HCT116 (cell line): ENCODE measurements at regions not wholly inside any gene's neighbourhood (a gene's known extent, or its start where the extent isn't known, plus 50 kb on each side); places are given as distances from the start of the nearest gene placed in this dataset.

ENCODE experiments used
- ATAC-seq: fragments of 200-7000 bp; cut with Tn5 transposase; 2 replicates; pipeline ENCODE4 v1.9.1; 2020; ENCODE audit warnings: mild to moderate bottlenecking, moderate library complexity
- BruUV-seq: library from RNA; stranded (reverse); fragments of 400-500 nt; replicated peaks from 2 replicates; lab custom pipeline; 2021; lab: Mats Ljungman, UMichigan
- CTCF ChIA-PET: fragments of 300-600 bp; sonication (Branson Sonifier 250); formaldehyde crosslinking; loops from one replicate; lab custom pipeline; 2021; ENCODE audit warnings: antibody characterized with exemption; lab: Charles Lee
- POLR2A ChIA-PET: fragments of 300-600, 350-600 bp; sonication (Branson Sonifier 250); formaldehyde crosslinking; loops from one replicate; lab custom pipeline; 2021; ENCODE audit warnings: antibody characterized with exemption; lab: Charles Lee
- RAD21 ChIA-PET, 2 experiments: fragments of 300-600 bp; sonication (Branson Sonifier 250); formaldehyde crosslinking; loops; one replicate each; lab custom pipeline; 2023; ENCODE audit warnings: low total read pairs in 2 of 2; ENCODE audit not compliant: uncharacterized antibody in 2 of 2, unreplicated experiment in 2 of 2, low non-redundant PET in 1 of 2; lab: Charles Lee
- DNase-seq: peaks from one replicate; pipeline ENCODE4 v3.0.0-alpha.2; 2010; ENCODE audit warnings: low read depth, low spot score
- H2AFZ ChIP-seq: fragments of 200-600 bp; shearing (Covaris generic), sonication (generic); 2 replicates; pipeline ENCODE4 v1.6.1; 2017; ENCODE audit warnings: low read depth, mixed run types, mixed read lengths, antibody characterized with exemption, low read length; ENCODE audit not compliant: poor library complexity, severe bottlenecking
- H3K27ac ChIP-seq: 2 replicates; pipeline ENCODE4 v1.5.1; 2012; ENCODE audit warnings: low read depth, low read length
- H3K27me3 ChIP-seq: fragments of 200-600 bp; sonication (generic); 2 replicates; pipeline ENCODE4 v1.6.1; 2016; ENCODE audit warnings: mixed run types, low read length, mixed read lengths; ENCODE audit not compliant: insufficient read depth
- H3K36me3 ChIP-seq, 2 experiments: fragments of 200-500 bp in 1 of 2; fragments of 200-600 bp in 1 of 2; sonication (Bioruptor generic) in 1 of 2; sonication (generic) in 1 of 2; 2 replicates each; pipeline versions ENCODE4 v1.5.1 to v1.6.1; 2014 to 2016; ENCODE audit warnings: low read length in 2 of 2, inconsistent platforms in 1 of 2, mixed read lengths in 1 of 2, mixed run types in 1 of 2; ENCODE audit not compliant: insufficient read depth in 2 of 2, control insufficient read depth in 1 of 2
- H3K4me1 ChIP-seq, 2 experiments: fragments of 200-600 bp in 1 of 2; sonication (generic) in 1 of 2; 2 replicates each; pipeline versions ENCODE4 v1.5.1 to v1.6.1; 2012 to 2017; ENCODE audit warnings: low read length in 2 of 2, inconsistent platforms in 1 of 2, mild to moderate bottlenecking in 1 of 2, mixed read lengths in 1 of 2, mixed run types in 1 of 2, moderate library complexity in 1 of 2; ENCODE audit not compliant: insufficient read depth in 2 of 2, control insufficient read depth in 1 of 2
- H3K4me2 ChIP-seq: fragments of 200-600 bp; sonication (generic); 2 replicates; pipeline ENCODE4 v1.6.1; 2017; ENCODE audit warnings: mixed run types, low read length, mixed read lengths
- H3K4me3 ChIP-seq, 2 experiments: fragments of 200-600 bp in 1 of 2; sonication (generic) in 1 of 2; replicated peaks in 1 of 2; 2 replicates each; pipeline ENCODE4 v1.5.1; 2011 to 2016; ENCODE audit warnings: low read length in 2 of 2, control low read depth in 1 of 2, low read depth in 1 of 2, mild to moderate bottlenecking in 1 of 2, mixed read lengths in 1 of 2, mixed run types in 1 of 2
- H3K79me2 ChIP-seq: fragments of 200-600 bp; sonication (generic); 2 replicates; pipeline ENCODE4 v1.6.1; 2017; ENCODE audit warnings: mild to moderate bottlenecking, mixed run types, low read length, moderate library complexity, mixed read lengths; ENCODE audit not compliant: insufficient read depth
- H3K9ac ChIP-seq: fragments of 200-600 bp; sonication (generic); 2 replicates; pipeline ENCODE4 v1.6.1; 2016; ENCODE audit warnings: low read length, mixed read lengths
- H3K9me2 ChIP-seq: fragments of 200-600 bp; sonication (generic), shearing (Covaris generic); 2 replicates; pipeline ENCODE4 v1.6.1; 2017; ENCODE audit warnings: mixed run types, mild to moderate bottlenecking, moderate library complexity; ENCODE audit not compliant: insufficient read depth
- H3K9me3 ChIP-seq, 2 experiments: fragments of 200-500 bp in 1 of 2; fragments of 200-600 bp in 1 of 2; sonication (Bioruptor generic) in 1 of 2; sonication (generic) in 1 of 2; 2 replicates each; pipeline ENCODE4 v1.6.1; 2014 to 2017; ENCODE audit warnings: low read length in 2 of 2, mixed read lengths in 2 of 2, inconsistent platforms in 1 of 2, low read depth in 1 of 2, mild to moderate bottlenecking in 1 of 2, mixed run types in 1 of 2, moderate library complexity in 1 of 2; ENCODE audit not compliant: control insufficient read depth in 1 of 2, insufficient read depth in 1 of 2
- H4K20me1 ChIP-seq: fragments of 200-600 bp; sonication (generic), shearing (Covaris generic); 2 replicates; pipeline ENCODE4 v1.6.1; 2017; ENCODE audit warnings: mixed run types, mild to moderate bottlenecking, moderate library complexity; ENCODE audit not compliant: insufficient read depth
- ATF3 ChIP-seq: IDR thresholded peaks from 2 replicates; pipeline ENCODE4 v1.6.1; 2012
- CEBPB ChIP-seq: IDR thresholded peaks from 2 replicates; pipeline ENCODE4 v1.6.1; 2012; ENCODE audit warnings: low read depth
- CTCF ChIP-seq, 3 experiments: fragments of 200-600 bp in 1 of 3; sonication (generic) in 1 of 3; IDR thresholded peaks in 2 of 3; conservative IDR thresholded peaks in 1 of 3; 2 replicates each; pipeline ENCODE4 v1.5.1; 2012 to 2017; ENCODE audit warnings: low read depth in 2 of 3, low read length in 2 of 3, antibody characterized with exemption in 1 of 3, borderline replicate concordance in 1 of 3, control low read depth in 1 of 3, mild to moderate bottlenecking in 1 of 3, mixed read lengths in 1 of 3, mixed run types in 1 of 3, moderate library complexity in 1 of 3; ENCODE audit not compliant: insufficient read depth in 1 of 3
- EGR1 ChIP-seq: IDR thresholded peaks from 2 replicates; pipeline ENCODE4 v1.6.1; 2012; ENCODE audit warnings: low read depth
- EZH2 ChIP-seq: fragments of 200-600 bp; sonication (generic); IDR thresholded peaks from 2 replicates; pipeline ENCODE4 v1.6.1; 2017; ENCODE audit warnings: antibody characterized with exemption, mixed run types
- EZH2phosphoT487 ChIP-seq: fragments of 200-600 bp; IDR thresholded peaks from 2 replicates; pipeline ENCODE4 v1.6.1; 2018; ENCODE audit warnings: antibody characterized with exemption, borderline replicate concordance
- FOSL1 ChIP-seq: IDR thresholded peaks from 2 replicates; pipeline ENCODE4 v1.6.1; 2012; ENCODE audit warnings: low read depth
- JUND ChIP-seq: IDR thresholded peaks from 2 replicates; pipeline ENCODE4 v1.6.1; 2012
- MAX ChIP-seq: IDR thresholded peaks from 2 replicates; pipeline ENCODE4 v1.6.1; 2012
- POLR2A ChIP-seq: IDR thresholded peaks from 2 replicates; pipeline ENCODE4 v1.7.0; 2011; ENCODE audit warnings: borderline replicate concordance; ENCODE audit not compliant: insufficient read depth, insufficient read length; ENCODE audit errors: extremely low read depth
- POLR2AphosphoS5 ChIP-seq: IDR thresholded peaks from 2 replicates; pipeline ENCODE4 v1.6.1; 2011; ENCODE audit warnings: mild to moderate bottlenecking, low read depth, low read length, moderate library complexity
- RAD21 ChIP-seq: IDR thresholded peaks from 2 replicates; pipeline ENCODE4 v1.6.1; 2012; ENCODE audit warnings: low read depth, mild to moderate bottlenecking
- SIN3A ChIP-seq: IDR thresholded peaks from 2 replicates; pipeline ENCODE4 v1.6.1; 2012; ENCODE audit warnings: low read depth
- SP1 ChIP-seq: IDR thresholded peaks from 2 replicates; pipeline ENCODE4 v1.6.1; 2012; ENCODE audit warnings: low read depth
- SRF ChIP-seq: IDR thresholded peaks from 2 replicates; pipeline ENCODE4 v1.6.1; 2012; ENCODE audit warnings: low read depth
- TCF7L2 ChIP-seq: IDR thresholded peaks from 2 replicates; pipeline ENCODE4 v1.7.0; 2011; ENCODE audit warnings: borderline replicate concordance, inconsistent platforms; ENCODE audit not compliant: insufficient read depth, insufficient read length; ENCODE audit errors: extremely low read depth
- YY1 ChIP-seq: IDR thresholded peaks from 2 replicates; pipeline ENCODE4 v1.6.1; 2011; ENCODE audit warnings: low read length, low read depth, moderate library complexity, mild to moderate bottlenecking; ENCODE audit not compliant: insufficient replicate concordance; ENCODE audit errors: extremely low read depth
- ZFX ChIP-seq: fragments of 450-650 bp; IDR thresholded peaks from 2 replicates; pipeline ENCODE4 v1.6.1; 2017
- ZNF274 ChIP-seq: fragments of 200-500 bp; sonication (Bioruptor generic); IDR thresholded peaks from 2 replicates; pipeline ENCODE4 v1.6.1; 2014; ENCODE audit warnings: mild to moderate bottlenecking, low read depth, low read length, inconsistent platforms
- intact Hi-C: fragments of 100-400 bp; cut with micrococcal nuclease; formaldehyde crosslinking; loops from 2 replicates; pipeline ENCODE4 v1.10.0; 2022
- TF ChIP-seq, protein P1 (sequence below): IDR thresholded peaks from 2 replicates; pipeline ENCODE4 v1.6.1; 2011; ENCODE audit warnings: mild to moderate bottlenecking, low read length, moderate library complexity; ENCODE audit not compliant: insufficient replicate concordance; ENCODE audit errors: extremely low read depth

- H3K27me3 ChIP-seq, result peaks cover 23% of the 10 kb centered on the region
- H3K4me2 ChIP-seq, result no peak overlapping the region
- no peak overlapping the region for H2AFZ ChIP-seq
- ATAC-seq (no peak), DNase-seq (no peak)
- ChIA-PET POLR2A (no interaction called here), RAD21 (no interaction called here), CTCF (no interaction called here)
- no peak for TF ChIP-seq POLR2A
- TF ChIP-seq YY1, result no peak
- no peak for TF ChIP-seq ZNF274
- no peak for TF ChIP-seq CEBPB
- no peak for TF ChIP-seq SP1
- TF ChIP-seq POLR2AphosphoS5, result no peak
- TF ChIP-seq SIN3A, result no peak
- no peak for TF ChIP-seq EGR1
- no peak for TF ChIP-seq RAD21
- TF ChIP-seq EZH2, result no peak
- TF ChIP-seq ZFX, result no peak
- TF ChIP-seq JUND, result no peak
- TF ChIP-seq, protein P1, sequence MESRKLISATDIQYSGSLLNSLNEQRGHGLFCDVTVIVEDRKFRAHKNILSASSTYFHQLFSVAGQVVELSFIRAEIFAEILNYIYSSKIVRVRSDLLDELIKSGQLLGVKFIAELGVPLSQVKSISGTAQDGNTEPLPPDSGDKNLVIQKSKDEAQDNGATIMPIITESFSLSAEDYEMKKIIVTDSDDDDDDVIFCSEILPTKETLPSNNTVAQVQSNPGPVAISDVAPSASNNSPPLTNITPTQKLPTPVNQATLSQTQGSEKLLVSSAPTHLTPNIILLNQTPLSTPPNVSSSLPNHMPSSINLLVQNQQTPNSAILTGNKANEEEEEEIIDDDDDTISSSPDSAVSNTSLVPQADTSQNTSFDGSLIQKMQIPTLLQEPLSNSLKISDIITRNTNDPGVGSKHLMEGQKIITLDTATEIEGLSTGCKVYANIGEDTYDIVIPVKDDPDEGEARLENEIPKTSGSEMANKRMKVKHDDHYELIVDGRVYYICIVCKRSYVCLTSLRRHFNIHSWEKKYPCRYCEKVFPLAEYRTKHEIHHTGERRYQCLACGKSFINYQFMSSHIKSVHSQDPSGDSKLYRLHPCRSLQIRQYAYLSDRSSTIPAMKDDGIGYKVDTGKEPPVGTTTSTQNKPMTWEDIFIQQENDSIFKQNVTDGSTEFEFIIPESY, result no peak
- TF ChIP-seq ATF3, result no peak
- no peak for TF ChIP-seq TCF7L2
- TF ChIP-seq MAX, result no peak
- no peak for TF ChIP-seq CTCF (IDR thresholded peaks at IDR 0.05 in 2 of 3, conservative IDR thresholded peaks at IDR 0.05 in 1 of 3; ENCODE audit: borderline replicate concordance in 1 of 3, insufficient read depth in 1 of 3, low read depth in 2 of 3, low read length in 2 of 3)
- no peak for TF ChIP-seq FOSL1
- no peak for TF ChIP-seq EZH2phosphoT487
- no peak for TF ChIP-seq SRF
- H4K20me1 ChIP-seq, result no peaks in the 10 kb centered on the region
- no peak overlapping the region for H3K27ac ChIP-seq
- no peaks in the 10 kb centered on the region for H3K9me3 ChIP-seq
- no peak overlapping the region for H3K4me3 ChIP-seq
- no peaks in the 10 kb centered on the region for H3K9me2 ChIP-seq
- intact Hi-C loops, result no loop called here
- no peaks in the 10 kb centered on the region for H3K36me3 ChIP-seq
- H3K4me1 ChIP-seq, result no peaks in the 10 kb centered on the region
- H3K9ac ChIP-seq, result no peak overlapping the region
- BruUV-seq, result no TSS peak
- H3K79me2 ChIP-seq, result no peaks in the 10 kb centered on the region
Measured at GRCh38 chrX:110444996-110445395, 86.3 kb downstream of the RTL9 start.
